HEK293 (cell line): ENCODE measurements at regions not wholly inside any gene's neighbourhood (a gene's known extent, or its start where the extent isn't known, plus 50 kb on each side); places are given as distances from the start of the nearest gene placed in this dataset.

Experiments used
- ZBTB20 ChIP-seq: fragments of 450-650 bp; formaldehyde crosslinking; IDR thresholded peaks from 2 replicates; pipeline ENCODE4 v1.5.1; 2016; ENCODE audit warnings: missing biosample characterization, missing genetic modification characterization
- TF ChIP-seq, protein P1 (sequence below): fragments of 450-650 bp; formaldehyde crosslinking; IDR thresholded peaks from 2 replicates; pipeline ENCODE4 v1.5.1; 2016; ENCODE audit warnings: missing biosample characterization, missing genetic modification characterization, low read depth
- TF ChIP-seq, protein P2 (sequence below): fragments of 450-650 bp; formaldehyde crosslinking; IDR thresholded peaks from 2 replicates; pipeline ENCODE4 v1.5.1; 2016; ENCODE audit warnings: missing biosample characterization, missing genetic modification characterization

DNA sequence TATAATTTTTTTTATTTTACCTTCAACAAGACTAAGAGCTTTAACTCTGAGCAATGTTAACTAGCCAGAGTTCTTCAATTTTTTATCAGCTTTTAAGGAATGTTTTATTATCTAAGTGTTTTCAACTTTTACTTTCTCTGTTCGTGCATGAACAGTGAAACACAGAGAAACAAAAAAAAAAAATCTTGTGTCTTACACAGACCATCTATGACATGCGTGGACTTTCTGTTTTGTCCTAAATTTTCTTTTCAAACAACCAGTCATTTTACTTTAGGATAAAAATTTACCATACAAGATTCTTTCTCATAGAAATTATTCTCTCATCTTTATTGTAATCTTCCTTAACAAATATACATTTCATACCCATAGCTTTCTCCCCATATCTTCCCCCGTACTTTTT is 731.9 kb upstream of the PCDH10 start:
- TF ChIP-seq, protein P1, sequence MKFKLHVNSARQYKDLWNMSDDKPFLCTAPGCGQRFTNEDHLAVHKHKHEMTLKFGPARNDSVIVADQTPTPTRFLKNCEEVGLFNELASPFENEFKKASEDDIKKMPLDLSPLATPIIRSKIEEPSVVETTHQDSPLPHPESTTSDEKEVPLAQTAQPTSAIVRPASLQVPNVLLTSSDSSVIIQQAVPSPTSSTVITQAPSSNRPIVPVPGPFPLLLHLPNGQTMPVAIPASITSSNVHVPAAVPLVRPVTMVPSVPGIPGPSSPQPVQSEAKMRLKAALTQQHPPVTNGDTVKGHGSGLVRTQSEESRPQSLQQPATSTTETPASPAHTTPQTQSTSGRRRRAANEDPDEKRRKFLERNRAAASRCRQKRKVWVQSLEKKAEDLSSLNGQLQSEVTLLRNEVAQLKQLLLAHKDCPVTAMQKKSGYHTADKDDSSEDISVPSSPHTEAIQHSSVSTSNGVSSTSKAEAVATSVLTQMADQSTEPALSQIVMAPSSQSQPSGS (tag by site-specific recombination), result no peak
- TF ChIP-seq, protein P2, sequence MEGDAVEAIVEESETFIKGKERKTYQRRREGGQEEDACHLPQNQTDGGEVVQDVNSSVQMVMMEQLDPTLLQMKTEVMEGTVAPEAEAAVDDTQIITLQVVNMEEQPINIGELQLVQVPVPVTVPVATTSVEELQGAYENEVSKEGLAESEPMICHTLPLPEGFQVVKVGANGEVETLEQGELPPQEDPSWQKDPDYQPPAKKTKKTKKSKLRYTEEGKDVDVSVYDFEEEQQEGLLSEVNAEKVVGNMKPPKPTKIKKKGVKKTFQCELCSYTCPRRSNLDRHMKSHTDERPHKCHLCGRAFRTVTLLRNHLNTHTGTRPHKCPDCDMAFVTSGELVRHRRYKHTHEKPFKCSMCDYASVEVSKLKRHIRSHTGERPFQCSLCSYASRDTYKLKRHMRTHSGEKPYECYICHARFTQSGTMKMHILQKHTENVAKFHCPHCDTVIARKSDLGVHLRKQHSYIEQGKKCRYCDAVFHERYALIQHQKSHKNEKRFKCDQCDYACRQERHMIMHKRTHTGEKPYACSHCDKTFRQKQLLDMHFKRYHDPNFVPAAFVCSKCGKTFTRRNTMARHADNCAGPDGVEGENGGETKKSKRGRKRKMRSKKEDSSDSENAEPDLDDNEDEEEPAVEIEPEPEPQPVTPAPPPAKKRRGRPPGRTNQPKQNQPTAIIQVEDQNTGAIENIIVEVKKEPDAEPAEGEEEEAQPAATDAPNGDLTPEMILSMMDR (tag by site-specific recombination), result no peak
- TF ChIP-seq ZBTB20 (tag by site-specific recombination), result no peak
